ENCODE measurements at regions not wholly inside any gene's neighbourhood (a gene's known extent, or its start where the extent isn't known, plus 50 kb on each side); places are given as distances from the start of the nearest gene placed in this dataset.

DNA sequence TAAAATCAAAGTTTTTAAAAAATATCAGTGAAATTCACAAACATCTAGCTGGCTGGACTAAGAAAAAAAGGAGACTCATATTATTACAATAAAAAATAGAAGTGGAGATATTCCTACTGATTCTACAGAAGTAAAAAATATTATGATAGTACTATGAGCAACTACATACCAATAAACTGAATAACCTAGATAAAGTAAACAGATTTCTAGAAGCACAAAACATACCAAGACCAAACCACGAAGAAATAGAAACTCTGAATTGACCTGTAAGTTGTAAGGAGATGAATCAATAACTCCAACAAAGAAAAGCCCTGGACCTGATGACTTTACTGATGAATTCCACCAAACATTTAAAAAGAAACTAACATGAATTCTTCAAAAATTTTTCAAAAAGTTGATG, 867.3 kb downstream of the PCDH18 start:
- DNase-seq (ENCODE audit: low spot score): no peak

DNA sequence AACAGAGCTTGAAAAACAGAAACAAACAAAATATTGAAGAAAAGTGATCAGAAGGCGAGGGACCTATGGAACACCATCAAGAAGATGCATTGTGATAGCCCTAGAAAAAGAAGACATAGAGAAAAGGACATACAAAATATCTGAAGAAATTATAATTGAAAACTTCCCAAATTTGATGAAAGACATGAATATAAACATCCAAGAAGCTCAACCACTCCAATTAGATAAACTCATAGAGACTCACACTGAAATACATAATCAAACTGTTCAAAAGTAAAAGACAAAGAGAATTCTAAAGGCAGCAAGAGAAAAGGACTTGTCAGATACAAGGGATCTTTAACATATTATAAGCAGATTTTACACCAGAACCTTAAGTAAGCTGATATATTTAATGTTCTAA, 869.8 kb downstream of the PCDH18 start:
- DNase-seq (ENCODE audit: low spot score): no peak

DNA sequence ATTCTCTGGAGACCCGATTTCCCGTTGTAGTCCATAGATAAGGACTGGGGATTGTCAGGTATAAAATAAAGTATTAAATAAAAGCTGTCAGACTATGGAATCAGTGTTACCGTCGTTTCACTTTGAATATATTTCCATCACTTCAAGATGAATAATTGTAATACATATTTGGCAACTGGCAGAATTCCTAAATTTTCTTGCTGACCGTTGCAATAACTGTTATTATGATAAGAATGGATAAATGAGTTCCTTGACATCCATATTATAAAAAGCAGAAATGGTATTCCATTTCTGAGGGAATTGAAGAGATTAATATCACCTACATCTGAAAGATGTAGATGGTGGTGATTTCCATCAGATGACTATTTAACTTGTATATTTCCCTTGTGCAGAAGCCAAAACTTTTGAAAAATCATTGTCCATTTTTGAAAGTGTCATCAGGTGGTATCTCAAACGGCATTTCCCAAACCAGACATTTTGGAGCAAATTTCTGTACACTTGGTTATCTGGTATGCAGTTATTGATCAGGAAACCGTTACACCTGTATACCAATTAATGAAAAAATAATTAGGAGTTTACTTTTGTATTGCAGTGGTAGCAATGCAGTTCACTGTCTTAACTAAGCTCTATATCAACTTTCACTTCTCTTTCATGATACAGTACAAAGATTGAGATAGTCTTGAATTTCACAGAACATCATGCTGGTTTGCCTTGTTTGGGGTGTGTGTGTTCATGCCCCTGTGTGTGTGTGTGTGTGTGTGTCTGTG, 878.5 kb downstream of the PCDH18 start:
- no peak for DNase-seq (ENCODE audit: low spot score)

DNA sequence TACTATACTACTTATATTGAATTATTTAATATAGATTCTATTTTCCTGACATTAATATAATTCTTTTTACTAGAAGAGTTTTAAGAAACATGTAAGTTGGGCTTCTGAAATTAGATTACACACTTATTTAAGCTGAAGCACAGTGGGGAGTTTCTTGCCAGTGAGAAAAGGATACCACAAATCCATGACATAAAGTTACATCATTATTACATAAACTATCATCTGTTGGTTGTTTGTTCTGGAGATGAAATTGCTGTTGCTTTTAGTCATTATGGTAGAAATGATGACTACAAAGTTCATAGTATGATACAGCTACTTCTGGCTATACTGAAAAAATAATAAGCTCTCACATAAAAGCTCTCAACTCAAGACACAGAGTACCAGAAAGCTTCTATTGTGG, 880.4 kb downstream of the PCDH18 start:
- DNase-seq (ENCODE audit: low spot score): no peak

DNA sequence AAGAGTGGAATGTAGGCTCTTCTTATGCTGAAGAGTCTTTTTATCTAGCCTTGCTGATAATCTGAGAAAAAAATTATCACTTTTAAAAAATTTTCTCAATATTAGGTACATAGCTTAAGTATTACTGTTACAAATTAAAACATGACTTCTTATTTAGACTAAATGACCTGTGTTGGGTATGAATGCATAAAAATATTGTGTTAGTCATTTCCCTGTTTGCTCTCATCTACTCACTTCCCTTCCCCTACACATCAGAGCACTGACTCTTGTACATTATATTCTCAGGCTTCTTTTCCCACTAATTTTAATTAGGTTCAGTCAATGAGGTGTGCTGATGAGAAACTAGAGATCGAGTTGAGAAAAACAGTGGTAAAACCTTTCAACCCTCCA, 881.0 kb downstream of the PCDH18 start:
- no peak for DNase-seq (ENCODE audit: low spot score)

DNA sequence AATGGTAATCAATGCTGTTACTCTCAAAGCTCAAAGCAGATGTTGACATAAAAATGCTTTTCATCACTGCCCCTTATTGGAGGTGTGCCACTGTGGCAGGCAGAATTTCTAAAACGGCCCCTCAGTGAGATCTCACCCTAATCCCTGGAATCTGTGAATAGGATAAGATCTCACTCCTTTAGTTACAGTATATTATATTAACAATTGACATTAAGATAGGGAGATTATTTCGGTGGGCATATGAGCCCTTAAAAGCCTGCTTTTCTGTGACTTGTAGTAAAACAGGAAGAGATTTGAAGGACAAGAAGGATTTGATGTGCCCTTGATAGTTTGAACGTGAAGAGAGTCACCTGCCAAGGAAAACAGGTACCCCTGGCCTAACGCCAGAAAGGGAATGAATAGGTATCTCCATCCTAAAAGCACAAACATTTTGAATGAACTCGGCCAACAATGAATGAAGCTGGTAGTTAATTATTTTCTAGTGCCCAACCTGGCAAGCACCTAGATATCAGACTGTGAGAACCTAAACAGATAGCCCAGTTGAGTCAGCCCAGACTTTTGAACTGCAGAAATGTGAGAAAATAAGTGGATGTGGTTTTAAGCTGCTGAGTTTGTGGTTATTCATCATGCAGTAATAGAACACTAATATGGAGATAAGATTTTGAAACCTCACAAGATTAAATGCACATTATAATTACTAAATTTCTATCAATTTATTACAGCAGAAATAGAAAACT, 881.6 kb downstream of the PCDH18 start:
- no peak for DNase-seq (ENCODE audit: low spot score)

DNA sequence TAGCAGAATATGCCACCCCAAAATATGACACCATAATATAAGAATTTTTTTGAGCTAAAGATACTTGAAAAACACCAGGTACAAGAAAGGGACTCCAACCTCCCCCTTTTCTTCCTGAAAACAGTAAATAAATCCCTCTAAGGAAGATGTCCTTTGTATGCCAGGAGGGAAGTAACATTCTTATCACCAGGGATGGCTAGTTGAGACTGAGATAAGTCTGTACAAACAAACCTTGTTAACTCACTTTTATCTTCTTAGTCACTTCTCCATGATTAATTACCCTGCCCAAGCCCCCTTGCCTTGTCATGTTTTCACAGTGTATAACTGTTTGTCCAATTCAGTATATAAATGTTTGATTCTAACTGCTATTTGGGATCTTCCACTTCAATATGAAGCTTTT, 888.0 kb downstream of the PCDH18 start:
- no peak for DNase-seq (ENCODE audit: low spot score)

DNA sequence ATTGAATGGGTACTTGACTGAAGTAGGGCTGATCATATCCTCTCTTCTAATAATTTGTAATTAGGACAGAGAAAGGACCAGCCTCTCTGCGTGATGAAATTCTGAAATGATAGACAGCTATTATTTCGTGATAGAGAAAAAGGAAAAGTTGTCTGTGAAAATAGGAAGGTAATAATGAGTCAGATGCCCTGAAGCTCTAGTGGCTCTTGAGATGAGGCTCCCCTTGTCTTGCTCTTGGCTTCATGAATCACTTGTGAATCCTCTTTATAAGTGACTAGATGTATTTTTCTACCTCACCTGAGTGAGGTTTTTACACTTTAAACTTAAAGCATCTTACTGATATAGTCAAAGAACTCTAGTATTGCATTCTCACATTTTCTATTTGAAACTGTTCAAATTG, 888.9 kb downstream of the PCDH18 start:
- no peak for DNase-seq (ENCODE audit: low spot score)

DNA sequence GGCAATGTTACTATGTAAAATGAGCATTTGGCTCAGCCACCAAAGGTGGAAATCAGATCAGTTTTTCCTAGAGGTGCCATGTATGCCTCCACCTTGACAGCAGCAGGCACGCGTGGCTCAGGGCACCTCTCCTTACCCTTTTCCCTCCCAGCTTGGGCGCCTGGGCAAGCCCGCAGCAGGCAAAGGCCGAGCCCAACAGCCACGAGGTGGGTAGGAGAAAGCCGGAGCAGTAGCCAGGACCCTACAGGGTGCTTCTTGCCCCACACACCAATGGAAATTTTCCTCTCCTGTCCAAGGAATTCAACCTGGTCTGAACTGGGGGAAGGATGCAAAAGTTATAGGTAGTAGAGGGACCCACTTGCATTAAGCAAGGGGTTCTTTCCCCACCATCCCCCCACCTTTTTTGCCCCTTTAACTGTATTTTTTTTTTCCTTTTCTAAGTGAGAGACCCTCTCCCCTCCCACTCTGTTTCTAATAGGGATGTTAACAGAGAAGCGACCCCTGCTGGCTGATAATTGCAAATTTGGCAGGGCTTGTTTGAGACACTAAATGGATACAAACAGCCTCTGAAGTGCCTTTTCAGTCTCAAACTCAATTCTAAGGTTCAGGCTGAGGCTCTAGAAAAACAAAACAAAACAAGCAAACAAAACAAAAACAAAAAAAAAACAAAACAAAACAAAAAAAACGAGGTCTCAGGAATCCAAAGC, 895.1 kb downstream of the PCDH18 start:
- DNase-seq (ENCODE audit: low spot score): peak; percentile 3

DNA sequence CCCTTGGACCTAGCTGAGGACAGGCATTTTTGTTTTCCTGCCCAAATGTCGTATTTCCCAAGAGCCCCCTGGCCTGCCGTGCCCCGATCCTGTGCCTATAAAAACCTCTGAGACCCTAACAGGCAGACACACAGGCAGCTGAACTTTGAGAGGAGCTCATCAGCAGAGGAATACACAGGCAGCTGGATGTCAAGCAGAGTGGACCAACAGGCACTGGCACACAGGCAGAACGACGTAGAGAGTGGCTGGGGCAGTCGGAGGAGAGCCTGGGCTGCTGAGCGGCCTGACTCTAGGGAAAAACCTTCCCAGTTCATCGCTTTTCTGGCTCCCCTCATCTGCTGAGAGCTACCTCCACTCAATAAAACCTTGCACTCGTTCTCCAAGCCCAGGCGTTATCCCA, 896.1 kb downstream of the PCDH18 start:
- DNase-seq (ENCODE audit: low spot score): no peak

DNA sequence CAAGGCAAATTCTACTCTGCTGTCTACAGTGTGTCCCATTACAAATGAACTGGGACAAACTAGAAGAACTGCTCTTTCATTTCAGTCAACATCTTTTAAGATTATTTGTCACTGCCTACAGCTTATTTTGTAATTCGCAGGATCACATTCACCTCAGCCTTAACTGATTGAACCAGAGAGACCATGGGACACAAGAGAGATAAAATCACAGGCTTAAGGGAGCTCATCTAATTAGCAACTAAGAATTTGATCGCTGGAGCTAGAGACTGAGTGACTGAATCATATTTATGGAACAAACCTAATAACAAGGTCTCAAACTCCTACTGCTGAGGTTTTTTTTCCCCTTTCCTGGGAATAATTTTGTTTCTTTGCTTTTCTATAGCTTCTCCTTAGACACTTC, 898.2 kb downstream of the PCDH18 start:
- no peak for DNase-seq (ENCODE audit: low spot score)

DNA sequence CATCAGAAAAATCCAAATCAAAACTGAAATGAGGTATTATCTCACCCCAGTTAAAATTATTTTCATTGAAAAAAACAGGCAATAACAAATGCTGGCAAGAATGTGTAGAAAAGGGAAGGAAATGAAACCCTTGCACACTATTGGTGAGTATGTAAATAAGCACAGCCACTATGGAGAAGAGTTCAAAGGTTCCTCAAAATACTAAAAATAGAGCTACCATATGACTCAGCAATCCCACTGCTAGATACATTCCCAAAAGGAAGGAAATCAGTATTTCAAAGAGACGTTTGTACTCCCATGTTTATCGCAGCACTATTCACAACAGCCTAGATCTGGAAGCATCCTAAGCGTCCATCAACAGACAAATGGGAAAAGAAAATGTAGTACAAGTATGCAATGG, 932.4 kb downstream of the PCDH18 start:
- no peak for DNase-seq (ENCODE audit: low spot score)

DNA sequence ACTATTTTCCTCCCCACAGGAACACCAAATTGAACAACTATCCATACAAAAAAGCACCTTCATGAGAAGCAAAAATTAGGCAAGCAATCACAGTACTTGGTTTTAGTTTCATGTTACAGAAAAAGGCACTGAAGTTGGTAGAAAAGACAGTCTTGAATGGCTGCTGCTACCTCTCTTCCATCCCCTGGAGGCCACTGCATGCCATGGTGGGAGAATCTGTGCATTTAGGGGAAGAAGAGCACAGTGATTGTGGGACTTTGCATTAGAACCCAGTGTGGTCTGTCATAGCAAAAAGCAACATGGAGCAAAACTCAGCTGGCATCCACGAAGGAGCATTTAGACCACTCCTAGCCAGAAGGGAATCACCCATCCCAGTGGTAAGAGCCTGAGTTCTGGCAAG, 941.9 kb downstream of the PCDH18 start:
- no peak for DNase-seq (ENCODE audit: low spot score)

DNA sequence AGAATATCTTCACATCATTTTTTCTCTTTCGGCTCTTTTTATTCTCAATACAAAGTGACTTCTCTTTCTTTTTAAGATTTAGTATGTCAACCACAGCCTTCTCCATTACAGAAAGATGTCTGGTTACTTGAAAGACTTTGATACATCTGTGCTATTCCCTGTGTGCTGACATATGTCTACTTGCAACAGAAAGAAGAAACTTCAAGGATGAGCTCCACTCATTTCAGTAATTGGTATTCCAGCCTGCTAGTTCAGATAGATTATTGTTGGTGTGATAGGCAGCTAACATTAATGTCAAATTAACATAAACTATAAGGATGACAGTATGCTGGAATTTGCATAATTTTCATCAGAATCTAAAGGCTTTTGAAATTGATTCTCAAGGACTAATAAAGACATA, 948.7 kb downstream of the PCDH18 start:
- no peak for DNase-seq (ENCODE audit: low spot score)

DNA sequence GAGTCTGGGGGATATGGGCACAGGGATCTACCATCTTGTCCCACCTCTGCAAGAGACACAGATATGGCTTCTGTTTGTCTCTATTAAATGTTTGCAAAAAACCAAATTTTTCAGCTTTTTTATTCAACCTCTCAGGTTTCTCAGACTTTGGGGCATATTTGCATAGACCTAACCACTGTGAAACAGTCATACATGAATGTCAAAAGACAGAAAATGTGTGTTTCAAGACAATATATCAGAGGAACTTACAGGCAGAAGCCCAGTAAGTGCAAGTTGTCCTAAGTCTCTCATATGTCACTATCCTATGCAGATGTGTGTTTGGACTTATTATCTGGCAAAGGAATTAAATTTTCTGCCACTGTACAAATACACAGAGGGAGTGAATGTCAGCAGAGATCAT, 951.2 kb downstream of the PCDH18 start:
- no peak for DNase-seq (ENCODE audit: low spot score)

DNA sequence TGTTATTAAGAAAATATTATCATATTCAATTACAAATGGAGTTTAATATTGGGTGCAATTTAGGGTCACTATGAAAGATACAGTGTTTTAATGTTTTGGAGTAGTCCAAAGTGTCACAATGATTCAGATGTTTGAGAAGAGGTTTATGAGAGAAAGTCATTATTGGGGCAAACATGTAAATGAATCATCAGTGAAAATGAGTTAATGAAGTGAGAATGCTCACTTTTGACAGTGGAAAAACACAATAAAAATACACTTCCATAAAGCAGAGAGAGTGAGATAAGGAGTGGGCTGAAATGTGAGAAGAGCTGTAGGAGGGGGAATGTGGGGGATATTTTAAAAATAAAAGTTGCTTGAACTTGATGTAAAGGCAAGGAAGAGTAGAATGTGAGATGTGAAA, 957.1 kb downstream of the PCDH18 start:
- no peak for DNase-seq (ENCODE audit: low spot score)

DNA sequence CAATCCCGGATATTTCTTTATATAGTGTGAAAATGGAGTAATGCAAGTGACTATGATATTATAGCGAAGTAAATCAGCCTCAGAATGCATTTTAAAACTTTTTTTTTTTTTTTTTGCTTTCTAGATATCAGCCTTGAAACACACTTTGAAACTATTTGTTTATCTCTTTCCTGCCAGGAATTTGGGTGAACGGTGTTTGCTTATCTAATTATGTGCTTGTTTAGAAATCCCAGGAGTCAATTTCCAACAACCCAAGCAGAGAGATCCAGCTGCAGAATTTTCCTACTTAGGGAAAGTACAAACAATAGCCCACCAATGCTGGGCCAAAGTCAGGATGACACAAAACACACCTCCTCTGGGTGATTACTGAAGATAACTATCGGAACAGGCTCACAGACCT, 958.8 kb downstream of the PCDH18 start:
- no peak for DNase-seq (ENCODE audit: low spot score)

DNA sequence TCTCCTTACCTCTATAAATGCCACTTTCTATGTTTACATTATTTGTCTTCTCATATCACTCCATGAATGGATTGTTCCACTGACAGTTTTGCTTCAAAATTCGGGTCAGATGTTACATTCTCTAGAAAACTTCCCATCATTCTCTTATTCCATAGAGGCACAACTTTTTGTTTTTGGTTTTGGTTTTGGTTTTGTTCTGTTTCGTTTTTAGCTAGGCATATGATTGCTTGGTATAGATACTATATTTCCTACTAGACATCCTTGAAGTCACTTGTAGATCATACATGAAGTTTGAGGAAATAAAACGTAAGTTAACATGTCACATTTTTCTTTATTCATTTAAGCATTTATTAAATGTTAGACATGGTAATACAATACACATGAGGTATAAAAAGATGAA, 961.0 kb downstream of the PCDH18 start:
- DNase-seq (ENCODE audit: low spot score): no peak

DNA sequence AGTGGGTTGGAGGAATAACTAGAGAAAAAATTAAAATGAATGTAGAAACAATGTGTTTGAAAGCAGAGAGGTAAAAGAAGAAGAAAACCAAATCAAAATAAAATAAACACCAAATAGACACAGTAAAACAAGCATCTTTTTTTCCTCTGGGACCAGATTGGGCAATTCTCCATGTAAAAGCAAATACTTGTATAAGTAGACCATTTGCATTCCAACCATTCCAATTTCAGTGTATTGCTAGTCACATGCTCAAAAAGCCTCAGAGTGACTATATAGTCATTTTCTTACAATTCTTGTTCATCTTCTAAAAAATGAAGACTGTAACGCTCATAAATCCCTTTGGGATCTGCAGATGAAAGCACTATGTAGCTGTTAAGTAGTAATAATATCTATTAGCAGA, 969.5 kb downstream of the PCDH18 start:
- no peak for DNase-seq (ENCODE audit: low spot score)

DNA sequence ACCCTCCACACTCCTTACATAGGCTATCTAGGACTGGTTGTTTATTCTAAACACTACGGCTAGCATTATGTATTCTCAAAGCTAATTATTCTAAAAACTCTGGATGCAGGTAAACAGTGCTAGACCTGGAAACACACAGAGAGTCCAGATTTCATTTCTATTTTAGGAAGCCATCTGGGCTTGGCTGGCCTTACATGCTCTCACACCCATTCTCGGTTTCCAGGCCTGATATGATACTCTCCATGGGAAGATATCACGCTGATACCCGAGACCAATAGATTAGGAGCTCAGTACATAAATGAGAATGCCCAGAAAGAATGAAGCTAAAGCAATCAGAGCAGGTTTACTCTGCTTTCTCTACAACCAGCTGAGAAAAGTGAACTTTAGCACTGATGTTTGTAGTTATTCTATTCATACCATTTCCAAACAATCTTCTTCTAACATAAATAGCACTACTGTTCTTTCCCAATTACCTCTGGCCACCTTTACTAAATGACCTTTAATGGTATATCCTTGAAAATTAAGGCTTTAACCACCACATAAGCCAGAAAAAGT, 973.3 kb downstream of the PCDH18 start:
- no peak for DNase-seq (ENCODE audit: low spot score)

DNA sequence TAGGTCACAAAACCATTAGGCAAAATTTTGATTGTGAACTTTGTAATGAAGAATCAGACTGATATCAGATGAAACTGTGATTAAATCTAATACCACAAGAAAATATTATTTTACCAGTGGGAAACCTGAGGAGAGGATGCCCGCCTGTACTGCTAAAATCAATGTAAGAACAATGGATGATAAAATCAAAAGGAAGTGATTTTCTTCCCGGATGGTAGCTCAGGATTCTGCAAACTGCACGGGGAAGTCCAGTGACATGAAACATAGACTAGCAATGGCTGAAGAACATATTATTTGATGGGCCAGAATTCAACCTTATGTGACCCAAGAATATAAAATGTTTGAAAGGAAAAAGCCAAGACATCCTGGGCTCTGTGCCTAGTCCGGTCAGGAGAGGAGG, 974.9 kb downstream of the PCDH18 start:
- DNase-seq (ENCODE audit: low spot score): no peak

DNA sequence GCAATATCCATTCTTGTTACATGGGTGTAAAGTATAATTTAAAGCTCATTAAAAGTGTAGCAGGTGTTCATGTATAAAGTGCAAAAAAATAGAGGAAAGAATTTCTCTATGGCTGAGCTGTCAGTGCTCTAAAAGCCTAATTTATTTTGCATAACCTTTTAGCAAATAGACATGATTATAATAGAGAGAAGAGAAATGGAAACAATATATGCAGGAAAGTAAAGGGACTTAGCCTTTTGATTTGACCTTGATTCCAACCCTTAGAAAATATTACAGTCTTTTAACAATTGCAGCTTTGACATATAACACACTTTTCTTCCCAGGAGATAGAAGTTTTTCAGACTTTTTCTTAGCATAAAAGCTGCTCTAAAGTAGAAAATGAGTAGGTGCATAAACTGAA, 978.3 kb downstream of the PCDH18 start:
- no peak for DNase-seq (ENCODE audit: low spot score)

DNA sequence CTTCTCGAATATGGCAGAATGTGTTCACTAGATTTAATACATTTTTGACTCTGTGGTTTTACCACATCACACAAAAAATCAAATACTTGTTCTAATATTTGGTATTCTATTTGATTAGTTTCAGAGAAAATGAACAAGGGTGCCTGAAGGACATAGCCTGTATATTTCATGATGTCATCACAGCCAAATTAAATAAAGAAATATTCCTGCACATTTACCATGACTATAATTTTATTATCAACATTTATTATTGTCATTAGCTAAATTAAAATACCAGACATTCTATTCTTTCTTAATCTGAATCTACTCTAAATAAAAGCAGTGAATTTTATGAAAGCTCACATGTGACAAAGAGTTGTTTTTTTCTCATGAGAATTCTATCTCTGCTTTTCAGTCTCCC, 980.5 kb downstream of the PCDH18 start:
- DNase-seq (ENCODE audit: low spot score): no peak

All from HuH-7 (cell line).